Stomach (tissue), 8 donors: ENCODE measurements at regions not wholly inside any gene's neighbourhood (a gene's known extent, or its start where the extent isn't known, plus 50 kb on each side); places are given as distances from the start of the nearest gene placed in this dataset.
A peak's percentile ranks its signal among the peaks of the same experiment; 100 is the strongest.

ENCODE experiments used
- DNase-seq, 2 donors: peaks; one replicate each; pipeline versions ENCODE4 v3.0.0 to v3.0.0-alpha.2; 2013 to 2019
- H3K27ac ChIP-seq, 5 donors: fragments of 200-600 bp in 4 of 5; sonication (generic) in 4 of 5; one replicate each; pipeline ENCODE4 v1.5.1; 2013 to 2019; ENCODE audit warnings: mild to moderate bottlenecking in 1 of 5, moderate library complexity in 1 of 5
- H3K27me3 ChIP-seq, 3 donors: fragments of 200-600 bp; sonication (generic); one replicate each; pipeline ENCODE4 v1.5.1; 2017 to 2019; ENCODE audit warnings: mixed run types in 1 of 3
- H3K36me3 ChIP-seq, 4 donors: fragments of 200-600 bp; sonication (generic); 1 replicate in 3 of 4; 2 replicates in 1 of 4; pipeline ENCODE4 v1.5.1; 2016 to 2019
- H3K4me1 ChIP-seq, 4 donors: fragments of 200-600 bp; sonication (generic); one replicate each; pipeline ENCODE4 v1.5.1; 2016 to 2019
- H3K4me3 ChIP-seq, 4 donors: fragments of 200-600 bp; sonication (generic) in 3 of 4; one replicate each; pipeline ENCODE4 v1.5.1; 2016 to 2019; ENCODE audit warnings: mild to moderate bottlenecking in 1 of 4
- H3K9me3 ChIP-seq, 4 donors: fragments of 200-600 bp; sonication (generic); one replicate each; pipeline ENCODE4 v1.5.1; 2016 to 2019
- EP300 ChIP-seq: sonication (generic); formaldehyde crosslinking; IDR thresholded peaks from one replicate; pipeline ENCODE4 v1.6.1; 2017; ENCODE audit warnings: antibody characterized with exemption
- POLR2A ChIP-seq, 4 donors: fragments of 450-650 bp; IDR thresholded peaks; one replicate each; pipeline ENCODE4 v1.6.1; 2016; ENCODE audit warnings: antibody characterized with exemption in 4 of 4, control low read depth in 2 of 4, mild to moderate bottlenecking in 1 of 4, moderate library complexity in 1 of 4
- POLR2AphosphoS5 ChIP-seq, 3 donors: sonication (generic); formaldehyde crosslinking; IDR thresholded peaks; one replicate each; pipeline ENCODE4 v1.6.1; 2016; ENCODE audit warnings: antibody characterized with exemption in 3 of 3
- WGBS, 5 donors: extraction: QIAGEN DNeasy Blood & Tissue Kit in 3 of 5; methylation state at CpG; one replicate each; pipeline versions ENCODE4 v1.1.5 to v1.1.7; 2013 to 2018; 5-methylcytosine and 5-hydroxymethylcytosine counted together
- intact Hi-C: fragments of 100-400 bp; cut with DNase I; formaldehyde crosslinking; loops from one replicate; pipeline ENCODE4 v1.15.1; 2023; ENCODE audit warnings: low total_unique reads
- TF ChIP-seq, protein P1 (sequence below), 7 experiments: fragments of 450-650 bp in 4 of 7; fragments of 200-600 bp in 3 of 7; sonication (generic) in 3 of 7; IDR thresholded peaks; one replicate each; pipeline ENCODE4 v1.5.1; 2016 to 2019; ENCODE audit warnings: antibody characterized with exemption in 7 of 7, control low read depth in 2 of 7, mild to moderate bottlenecking in 1 of 7
- donor health status: healthy with polysubstance abuse.
- donor health status: Bipolar disorder and iron deficiency.
- donor health status: healthy.

DNA sequence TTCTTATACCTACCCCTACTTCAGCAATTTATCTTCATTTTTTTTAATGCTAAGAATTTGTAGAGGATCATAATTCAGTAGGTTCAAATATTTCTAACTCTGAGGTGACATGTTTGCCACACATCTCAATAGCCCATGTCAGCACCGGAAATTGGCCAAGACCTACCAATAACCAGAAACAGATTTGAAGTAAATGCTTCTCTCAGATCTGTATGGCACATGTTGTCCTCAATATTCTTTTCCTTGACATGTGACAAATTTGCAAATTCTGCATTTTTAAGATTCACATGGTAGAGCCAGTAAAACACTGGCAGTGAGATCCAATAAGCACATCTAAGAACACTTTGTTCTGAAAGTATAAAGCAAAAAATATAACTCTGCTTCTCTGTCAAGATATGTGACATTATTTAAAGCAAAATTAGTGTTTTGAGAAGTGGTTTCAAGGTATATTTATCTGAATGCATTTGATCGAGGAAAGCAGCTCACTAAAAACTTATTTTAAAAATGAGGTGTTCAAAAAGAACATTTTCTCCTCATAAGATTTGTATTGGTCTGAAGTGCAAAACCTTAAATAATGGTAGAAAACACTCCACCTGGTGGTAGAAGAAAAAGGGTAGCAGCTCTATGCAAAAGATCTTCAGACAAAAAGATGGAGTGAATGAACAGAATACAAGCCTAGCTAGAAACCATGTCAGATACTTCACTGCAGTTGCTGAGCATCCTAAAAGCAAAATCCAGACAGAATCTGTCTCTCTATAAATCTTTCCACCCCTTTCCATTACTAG, 513.8 kb upstream of the FAM241A start:
- Histone ChIP-seq H3K27me3 (peaks cover 0 to 17% (median 0%) of the 10 kb centered on the region in 3 donors), H3K27ac (no peak overlapping the region), H3K36me3 (no peaks in the 10 kb centered on the region), H3K4me1 (no peaks in the 10 kb centered on the region), H3K4me3 (no peak overlapping the region), H3K9me3 (peaks cover 0 to 4% (median 0%) of the 10 kb centered on the region in 4 donors)
- intact Hi-C loops: no loop called here
- DNase-seq: peak in 1 of 2 donors; percentile 21
- 55 to 73% (median 63%) methylated on average over 2 of the region's 2 CpGs for WGBS, 5 donors
- TF ChIP-seq POLR2AphosphoS5 (IDR thresholded peaks at IDR 0.05): no peak
- TF ChIP-seq POLR2A (IDR thresholded peaks at IDR 0.05): no peak
- TF ChIP-seq, protein P1, sequence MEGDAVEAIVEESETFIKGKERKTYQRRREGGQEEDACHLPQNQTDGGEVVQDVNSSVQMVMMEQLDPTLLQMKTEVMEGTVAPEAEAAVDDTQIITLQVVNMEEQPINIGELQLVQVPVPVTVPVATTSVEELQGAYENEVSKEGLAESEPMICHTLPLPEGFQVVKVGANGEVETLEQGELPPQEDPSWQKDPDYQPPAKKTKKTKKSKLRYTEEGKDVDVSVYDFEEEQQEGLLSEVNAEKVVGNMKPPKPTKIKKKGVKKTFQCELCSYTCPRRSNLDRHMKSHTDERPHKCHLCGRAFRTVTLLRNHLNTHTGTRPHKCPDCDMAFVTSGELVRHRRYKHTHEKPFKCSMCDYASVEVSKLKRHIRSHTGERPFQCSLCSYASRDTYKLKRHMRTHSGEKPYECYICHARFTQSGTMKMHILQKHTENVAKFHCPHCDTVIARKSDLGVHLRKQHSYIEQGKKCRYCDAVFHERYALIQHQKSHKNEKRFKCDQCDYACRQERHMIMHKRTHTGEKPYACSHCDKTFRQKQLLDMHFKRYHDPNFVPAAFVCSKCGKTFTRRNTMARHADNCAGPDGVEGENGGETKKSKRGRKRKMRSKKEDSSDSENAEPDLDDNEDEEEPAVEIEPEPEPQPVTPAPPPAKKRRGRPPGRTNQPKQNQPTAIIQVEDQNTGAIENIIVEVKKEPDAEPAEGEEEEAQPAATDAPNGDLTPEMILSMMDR (IDR thresholded peaks at IDR 0.05): peak in 2 of 7 experiments; percentile 8 to 22
- TF ChIP-seq EP300: no peak

DNA sequence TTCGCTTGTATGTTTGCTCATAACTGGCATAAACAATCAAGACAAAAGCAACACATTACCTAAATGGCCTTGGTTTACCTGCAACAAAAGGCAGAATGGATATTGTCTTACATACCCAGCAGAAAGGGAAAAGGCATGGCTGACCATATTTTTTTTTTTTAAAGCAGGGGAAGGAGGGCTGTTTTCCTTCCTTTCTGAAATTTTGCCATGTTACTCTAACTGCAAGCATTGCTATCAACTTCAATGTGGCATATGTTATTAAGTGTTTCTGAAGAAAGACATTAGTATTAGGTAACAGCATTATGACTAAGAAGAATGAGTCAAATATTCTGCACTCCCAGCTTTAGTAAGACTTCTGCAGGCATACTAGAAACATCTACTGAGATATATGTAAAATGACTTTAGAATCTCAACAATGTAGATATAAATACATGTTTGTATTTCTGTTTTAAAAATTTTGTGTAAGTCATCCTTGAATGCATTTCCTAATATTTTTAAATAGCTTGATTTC, 512.6 kb upstream of the FAM241A start:
- Histone ChIP-seq H3K27ac (no peak overlapping the region), H3K4me1 (no peaks in the 10 kb centered on the region), H3K4me3 (no peak overlapping the region), H3K9me3 (peaks cover 0 to 2% (median 0%) of the 10 kb centered on the region in 4 donors), H3K27me3 (peaks cover 0 to 17% (median 0%) of the 10 kb centered on the region in 3 donors), H3K36me3 (no peaks in the 10 kb centered on the region)
- no peak for DNase-seq
- TF ChIP-seq, protein P1 (IDR thresholded peaks at IDR 0.05): no peak
- TF ChIP-seq EP300: no peak
- no peak for TF ChIP-seq POLR2AphosphoS5 (IDR thresholded peaks at IDR 0.05)
- TF ChIP-seq POLR2A (IDR thresholded peaks at IDR 0.05): no peak
- intact Hi-C loops: no loop called here
- 50 to 75% (median 58%) methylated on average over 1 of the region's 1 CpG for WGBS, 5 donors

DNA sequence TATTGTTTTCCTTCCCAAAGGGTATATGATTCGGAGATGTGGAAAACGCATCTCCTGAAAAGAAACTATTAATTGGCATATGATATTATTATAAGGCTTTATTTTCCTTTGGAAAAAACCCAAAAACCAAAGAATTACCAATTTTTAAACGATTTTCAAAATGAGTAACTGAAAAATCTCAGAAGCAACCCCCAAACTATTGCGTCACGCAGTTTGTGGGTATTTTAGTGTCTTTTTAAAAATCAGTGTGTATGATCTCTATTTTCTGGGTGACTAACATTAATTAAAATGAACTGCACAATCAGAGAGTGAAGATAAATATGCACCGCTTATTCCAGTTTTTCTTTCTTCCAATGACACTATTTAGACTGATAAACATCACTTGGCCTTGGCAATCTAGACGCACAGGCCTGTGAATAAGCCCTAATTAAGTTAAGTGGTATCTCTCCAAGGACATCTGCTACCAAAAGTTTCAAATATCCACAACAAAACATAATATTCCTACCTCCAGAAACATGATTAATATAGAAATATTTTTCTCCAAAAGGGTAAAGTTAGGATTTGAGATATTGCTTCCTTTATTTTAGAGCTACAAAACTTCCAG, 511.5 kb upstream of the FAM241A start:
- Histone ChIP-seq H3K27me3 (peaks cover 0 to 17% (median 0%) of the 10 kb centered on the region in 3 donors), H3K4me3 (no peak overlapping the region), H3K27ac (no peak overlapping the region), H3K4me1 (no peaks in the 10 kb centered on the region), H3K36me3 (no peaks in the 10 kb centered on the region), H3K9me3 (no peaks in the 10 kb centered on the region)
- no peak for DNase-seq
- TF ChIP-seq EP300 (no peak), POLR2A (IDR thresholded peaks at IDR 0.05) (no peak), POLR2AphosphoS5 (IDR thresholded peaks at IDR 0.05) (no peak)
- TF ChIP-seq, protein P1 (IDR thresholded peaks at IDR 0.05): no peak
- 67 to 81% (median 74%) methylated on average over 7 of the region's 7 CpGs for WGBS, 5 donors
- intact Hi-C loops: no loop called here

DNA sequence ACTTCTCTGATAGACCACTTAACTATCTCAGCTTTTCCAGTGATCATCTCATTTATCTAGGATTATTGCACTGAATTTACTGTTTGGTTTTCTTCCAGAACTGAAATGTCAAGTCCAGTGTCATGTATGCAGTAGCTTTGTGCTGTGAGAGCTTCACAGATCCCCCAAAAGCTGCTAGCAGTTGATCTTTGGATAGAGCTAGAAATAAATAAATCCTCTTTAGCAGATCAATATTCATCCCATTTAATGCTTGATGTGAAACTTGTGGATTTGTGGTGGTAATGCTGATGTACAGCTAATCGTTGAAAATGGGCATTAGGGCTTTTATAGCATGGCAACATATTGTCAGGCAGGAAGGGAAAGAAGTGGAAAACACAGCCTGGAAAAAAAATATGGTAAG, 509.6 kb upstream of the FAM241A start:
- Histone ChIP-seq H3K27ac (no peak overlapping the region), H3K4me1 (no peaks in the 10 kb centered on the region), H3K27me3 (peaks cover 0 to 17% (median 0%) of the 10 kb centered on the region in 3 donors), H3K4me3 (no peak overlapping the region), H3K36me3 (no peaks in the 10 kb centered on the region), H3K9me3 (no peaks in the 10 kb centered on the region)
- TF ChIP-seq POLR2A (IDR thresholded peaks at IDR 0.05): no peak
- no peak for TF ChIP-seq POLR2AphosphoS5 (IDR thresholded peaks at IDR 0.05)
- 53 to 63% (median 59%) methylated on average over 1 of the region's 1 CpG for WGBS, 5 donors
- DNase-seq: no peak
- intact Hi-C loops: no loop called here
